ENCODE measurements at regions not wholly inside any gene's neighbourhood (a gene's known extent, or its start where the extent isn't known, plus 50 kb on each side); places are given as distances from the start of the nearest gene placed in this dataset.
"Not testable (repeated sequence)": the region's sequence is repeated elsewhere in the genome, so short reads cannot be mapped to it uniquely, and the experiment has no call there.

DNA sequence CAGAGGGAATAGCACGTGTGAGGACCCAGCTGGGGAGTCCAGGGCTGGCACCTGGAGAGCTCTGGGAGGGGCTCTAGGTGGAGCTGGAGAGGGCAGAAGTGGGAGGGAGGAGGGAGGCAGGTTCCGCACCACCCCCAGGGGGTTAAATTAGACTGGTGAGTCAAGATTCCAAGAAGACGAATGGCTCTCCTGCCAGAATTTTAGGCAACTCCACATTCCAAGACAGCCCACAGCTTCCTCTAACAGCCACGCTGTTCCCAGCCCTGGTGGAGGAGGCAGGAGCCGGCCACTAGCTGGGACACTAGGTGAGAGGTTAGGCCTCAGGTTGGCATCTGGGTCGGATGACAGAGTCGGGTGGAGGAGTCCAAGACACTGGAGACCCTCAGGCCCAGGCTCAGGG lies 60.2 kb downstream of the TFAP2C start:
- DNase-seq, result no peak

DNA sequence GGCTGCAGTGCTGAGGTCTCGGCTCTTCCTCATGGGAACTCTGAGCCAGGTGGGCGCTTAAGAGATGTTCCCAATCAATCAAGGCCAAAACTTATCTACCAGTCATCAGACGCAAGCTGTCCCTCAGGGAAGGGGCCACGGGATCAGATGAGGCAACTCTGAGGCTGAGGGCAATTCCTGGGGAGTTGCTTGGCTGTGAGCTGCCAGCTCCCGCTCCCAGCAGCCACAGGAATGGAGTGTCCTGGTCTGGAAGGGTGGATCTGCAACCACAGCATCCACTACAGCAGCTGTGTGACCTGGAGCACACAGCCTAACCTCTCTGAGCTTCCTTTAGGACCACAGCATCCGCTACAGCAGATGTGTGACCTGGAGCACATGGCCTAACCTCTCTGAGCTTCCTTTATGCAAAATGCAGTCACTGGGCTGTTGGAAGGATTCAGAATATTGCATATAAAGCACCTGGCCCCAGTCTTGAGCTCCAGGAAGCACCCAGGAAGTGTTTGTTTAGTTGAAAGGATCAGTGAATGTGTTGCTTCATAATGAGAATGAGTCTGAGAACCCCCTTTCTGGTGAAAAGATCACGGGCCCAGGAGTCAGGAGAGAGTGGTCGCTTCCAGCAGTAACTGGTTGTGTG lies 60.9 kb downstream of the TFAP2C start:
- no peak for DNase-seq

DNA sequence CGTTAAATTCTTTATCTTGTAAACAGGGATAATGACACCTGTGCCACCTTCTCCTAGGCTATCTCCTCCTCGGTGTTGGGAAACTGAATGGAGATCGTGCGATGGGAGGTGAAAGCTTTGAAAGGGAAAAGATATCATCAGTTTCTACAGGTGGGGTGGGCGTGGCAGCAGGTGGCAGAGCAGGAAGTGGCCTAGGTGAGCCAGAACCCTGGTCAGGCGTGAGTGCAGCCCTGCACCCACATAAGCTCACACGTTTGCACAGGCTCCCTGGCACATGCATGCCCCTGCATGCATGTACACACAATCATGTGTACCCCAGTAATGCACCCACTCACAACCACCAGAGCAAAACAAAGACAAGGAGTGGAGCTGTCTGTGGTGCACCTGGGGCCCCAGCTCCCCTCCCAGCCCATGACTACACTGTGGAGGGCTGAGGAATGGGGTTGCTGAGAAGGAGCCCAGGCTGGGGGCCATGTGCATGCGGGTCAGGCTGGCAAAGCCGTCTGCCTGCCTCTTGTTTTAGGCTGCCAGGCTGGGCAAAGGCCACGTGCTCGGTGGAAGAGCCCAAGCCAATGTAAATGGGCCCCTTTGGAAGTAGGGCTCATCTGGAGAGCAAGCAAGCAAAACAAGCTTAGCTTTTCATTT lies 61.5 kb downstream of the TFAP2C start:
- no peak for DNase-seq

DNA sequence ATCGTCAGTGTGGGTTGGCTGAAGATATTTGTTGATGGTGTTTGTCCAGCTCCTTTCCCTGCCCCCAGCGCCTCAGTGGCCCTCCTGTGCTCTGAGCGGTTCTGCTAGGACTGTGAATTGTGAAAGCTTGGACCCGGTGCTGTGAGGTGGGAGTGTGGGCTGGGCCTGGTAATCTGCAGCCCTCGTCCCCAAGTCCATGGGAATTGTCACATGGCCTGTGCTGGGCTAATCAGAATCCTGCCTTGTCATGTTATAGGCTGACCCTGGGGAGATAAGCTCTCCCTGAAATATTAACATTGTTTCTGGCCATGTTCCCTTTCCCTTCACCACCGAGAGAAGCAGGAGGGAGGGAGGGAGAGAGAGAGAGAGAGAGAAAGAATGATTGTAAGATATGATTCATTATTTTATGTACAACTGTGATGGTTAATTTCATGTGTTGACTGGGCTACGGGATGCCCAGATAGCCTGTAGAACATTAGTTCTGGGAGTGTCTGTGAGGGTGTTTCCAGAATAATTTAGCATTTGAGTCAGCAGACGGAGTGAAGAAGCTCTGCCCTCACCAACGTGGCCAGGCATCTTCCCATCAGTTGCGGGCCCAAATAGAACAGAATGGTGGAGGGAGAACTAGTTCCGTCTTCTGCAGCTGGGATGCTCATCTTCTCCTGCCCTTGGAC lies 62.4 kb downstream of the TFAP2C start:
- DNase-seq, result no peak

DNA sequence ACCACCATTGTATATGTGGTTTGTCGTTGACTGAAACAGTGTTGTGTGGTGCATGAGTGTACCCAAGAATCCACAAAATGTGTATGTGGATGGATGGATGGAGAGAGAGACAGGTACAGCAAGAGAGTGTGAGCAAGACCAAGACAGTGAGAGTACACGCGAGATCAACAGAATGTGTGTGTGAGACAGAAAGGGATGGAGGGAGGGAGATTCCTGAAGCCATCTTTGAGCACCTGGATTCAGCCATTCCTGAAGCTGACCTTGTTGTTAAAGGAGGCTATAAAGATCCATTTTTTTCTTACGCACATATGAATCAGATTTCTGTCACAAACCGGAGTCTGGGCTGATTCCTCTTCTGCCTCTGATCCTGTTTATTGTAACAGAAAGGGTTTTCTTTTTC lies 64.1 kb downstream of the TFAP2C start:
- no peak for DNase-seq

DNA sequence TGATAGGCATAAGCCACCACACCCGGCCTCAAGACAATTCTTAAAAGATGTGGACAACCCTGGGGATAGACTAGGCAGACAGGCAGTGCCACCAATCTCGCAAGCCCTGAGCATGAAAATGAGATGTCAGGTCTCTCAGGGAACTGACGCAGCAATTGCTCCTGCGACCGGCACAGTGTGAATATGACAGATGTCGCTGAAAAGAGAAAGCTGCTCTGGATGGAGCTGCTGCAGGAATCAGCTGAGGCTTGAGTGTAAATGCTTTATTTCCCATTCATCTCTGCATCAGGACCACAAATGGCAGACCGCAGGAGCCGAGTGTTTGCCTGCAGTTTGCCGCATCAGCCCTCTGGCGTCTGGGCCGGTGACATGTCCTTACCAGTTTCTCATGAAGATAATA lies 68.4 kb downstream of the TFAP2C start:
- DNase-seq, result no peak

DNA sequence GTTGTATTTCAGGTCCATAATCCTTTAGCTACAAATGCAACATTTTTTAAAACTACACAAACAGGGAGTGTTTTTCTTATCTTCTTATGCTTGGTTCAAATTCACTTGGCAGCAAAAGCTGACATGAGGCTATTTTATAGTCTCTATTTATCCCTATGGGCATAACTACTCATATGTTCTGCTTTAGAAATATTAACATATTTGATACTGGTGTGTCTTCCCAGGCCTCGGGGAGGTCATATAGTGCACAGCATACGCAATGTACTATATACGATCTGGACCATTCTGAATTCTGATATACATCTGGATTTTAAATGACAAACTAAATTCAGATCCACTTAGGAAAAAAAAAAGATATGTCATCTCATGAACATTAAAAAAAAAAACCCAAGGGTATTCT lies 69.2 kb downstream of the TFAP2C start:
- no peak for DNase-seq

DNA sequence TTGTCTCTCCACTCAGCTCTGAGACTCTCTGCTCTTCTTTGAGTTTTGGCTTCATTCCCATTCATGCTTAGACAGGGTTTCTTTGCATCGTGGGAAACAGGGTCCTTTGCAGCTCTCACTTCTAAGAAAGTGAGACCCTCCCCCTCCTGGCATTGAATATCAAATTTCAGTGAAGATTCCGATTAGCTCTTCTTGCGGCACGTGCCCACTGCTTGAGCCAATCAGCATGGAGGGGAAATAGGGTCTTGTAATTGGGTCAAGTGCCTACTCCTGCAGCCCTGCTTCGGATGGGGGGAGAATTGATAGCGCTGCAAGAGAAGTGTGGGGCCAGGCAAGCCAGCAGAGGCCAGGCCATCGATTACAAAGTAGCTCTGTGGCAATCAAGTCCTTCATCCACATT lies 69.6 kb downstream of the TFAP2C start:
- no peak for DNase-seq

DNA sequence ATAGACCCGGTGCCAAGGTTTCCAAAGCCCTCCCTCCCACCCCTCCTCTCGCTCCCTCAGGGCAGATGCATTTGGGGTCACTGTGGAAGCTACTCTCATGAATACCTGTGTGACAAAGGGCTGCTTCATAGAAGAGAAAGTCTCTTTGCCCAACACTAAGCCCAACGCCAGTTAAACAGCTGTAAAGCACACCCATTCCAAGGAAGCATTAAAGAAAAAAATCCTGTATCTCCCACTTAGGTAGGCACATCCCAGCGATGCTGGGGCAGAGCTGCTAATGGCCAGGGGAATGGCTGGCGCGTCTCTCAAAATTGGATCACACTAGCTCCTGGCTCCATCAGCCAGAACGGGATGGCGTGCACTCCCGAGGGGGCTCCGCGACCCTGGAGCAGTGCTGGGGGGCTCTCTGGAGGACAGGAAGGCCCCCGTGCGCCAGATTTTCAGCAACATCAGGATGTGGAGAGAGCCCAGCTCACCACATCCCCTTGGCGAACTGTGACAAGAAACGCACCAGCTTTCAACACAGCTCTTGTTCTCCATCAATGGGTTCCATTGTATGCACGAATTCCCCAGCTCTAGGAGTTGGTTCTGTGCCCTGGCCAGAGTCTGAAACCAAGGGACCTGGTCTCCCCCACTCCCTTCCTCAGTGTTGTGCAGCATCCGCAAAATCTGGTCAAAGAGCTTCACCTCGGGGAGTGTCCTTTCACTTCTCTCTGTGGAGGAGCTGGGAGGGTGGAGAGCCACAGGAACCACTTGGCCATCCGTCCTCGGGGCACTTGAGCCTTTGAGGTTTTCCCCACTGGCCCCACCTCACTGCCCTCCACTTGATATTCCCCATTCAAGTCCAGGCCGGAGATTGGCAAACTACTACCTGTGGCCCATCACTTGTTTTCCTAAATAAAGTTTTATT lies 74.1 kb downstream of the TFAP2C start:
- no peak for DNase-seq

DNA sequence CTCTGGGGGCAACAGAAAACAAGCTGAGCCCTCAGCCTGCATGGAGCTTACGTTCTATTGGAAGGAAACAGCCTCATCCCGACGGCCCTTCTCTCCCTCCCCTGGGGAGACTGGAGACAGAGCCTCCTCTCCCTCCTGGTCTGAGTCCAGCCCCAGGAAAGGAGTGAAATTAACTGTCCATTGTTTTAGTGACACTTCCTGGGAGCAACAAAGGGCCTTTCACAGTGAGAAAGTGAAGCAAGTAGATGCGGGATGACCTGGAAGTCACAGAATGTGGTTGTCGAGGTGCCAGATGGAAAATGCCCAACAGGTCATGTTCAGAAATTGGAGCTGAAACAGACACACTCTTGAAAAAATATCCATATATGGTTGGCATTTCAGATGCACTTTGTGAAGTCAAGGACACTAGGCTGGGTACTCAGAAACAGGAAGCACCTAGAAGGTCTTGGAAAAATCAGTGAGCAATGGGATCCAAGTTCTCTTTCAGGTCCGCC lies 77.8 kb downstream of the TFAP2C start:
- no peak for DNase-seq

DNA sequence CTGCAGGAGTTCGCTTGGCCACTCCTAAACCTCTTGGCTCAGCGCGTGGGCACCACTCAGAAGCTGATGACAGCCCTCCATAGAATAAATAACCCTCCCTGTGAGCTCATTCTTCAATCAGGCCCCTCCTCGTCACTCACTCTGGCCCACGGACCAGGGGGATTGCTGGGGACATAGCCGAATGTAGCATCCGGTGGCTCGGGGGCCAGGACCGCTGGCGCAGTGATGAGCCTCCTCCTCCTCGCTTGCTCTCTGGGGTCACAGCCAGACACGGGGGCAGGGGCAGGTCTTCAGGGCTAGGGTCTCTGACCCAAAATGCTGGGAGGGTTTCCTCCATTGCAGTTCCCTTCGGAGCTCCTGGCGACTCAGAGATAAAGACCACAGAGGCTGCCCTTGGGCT lies 79.9 kb downstream of the TFAP2C start:
- DNase-seq, result no peak

DNA sequence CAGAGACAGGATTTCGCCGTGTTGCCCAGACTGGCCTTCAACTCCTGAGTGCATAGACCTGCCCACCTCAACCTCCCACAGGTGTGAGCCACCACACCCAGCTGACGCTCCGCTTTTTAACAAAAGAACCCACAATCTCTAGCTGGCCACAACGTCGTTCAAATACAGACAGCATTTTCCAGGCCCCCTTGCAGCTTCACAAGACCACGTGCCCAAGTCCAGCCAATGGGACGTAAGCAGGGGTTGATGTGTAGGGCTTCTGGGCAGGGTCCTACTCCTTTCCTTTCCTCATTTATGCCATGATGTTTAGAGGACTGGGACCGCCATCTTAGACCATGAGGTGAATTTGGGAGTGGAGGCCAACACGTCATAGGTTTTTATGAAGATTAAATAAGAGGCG lies 81.0 kb downstream of the TFAP2C start:
- DNase-seq, result no peak

DNA sequence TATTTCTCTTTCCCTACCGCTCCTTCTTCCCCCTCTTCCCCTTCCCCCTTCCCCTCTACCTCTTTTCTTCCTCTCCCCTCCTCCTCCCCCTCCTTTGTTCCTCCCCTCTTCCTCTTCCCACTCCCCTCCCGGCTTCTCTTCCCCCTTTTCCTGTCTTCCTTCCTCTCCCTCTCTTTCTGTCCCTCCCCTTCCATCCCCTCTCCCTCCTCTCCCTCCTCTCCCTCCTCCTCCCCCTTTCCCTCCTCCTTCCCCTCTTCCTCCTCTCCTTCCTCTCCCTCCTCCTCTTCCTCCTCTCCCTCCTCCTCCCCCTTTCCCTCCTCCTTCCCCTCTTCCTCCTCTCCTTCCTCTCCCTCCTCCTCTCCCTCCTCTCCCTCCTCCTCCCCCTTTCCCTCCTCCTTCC lies 81.5 kb downstream of the TFAP2C start:
- DNase-seq, result not testable (repeated sequence)

DNA sequence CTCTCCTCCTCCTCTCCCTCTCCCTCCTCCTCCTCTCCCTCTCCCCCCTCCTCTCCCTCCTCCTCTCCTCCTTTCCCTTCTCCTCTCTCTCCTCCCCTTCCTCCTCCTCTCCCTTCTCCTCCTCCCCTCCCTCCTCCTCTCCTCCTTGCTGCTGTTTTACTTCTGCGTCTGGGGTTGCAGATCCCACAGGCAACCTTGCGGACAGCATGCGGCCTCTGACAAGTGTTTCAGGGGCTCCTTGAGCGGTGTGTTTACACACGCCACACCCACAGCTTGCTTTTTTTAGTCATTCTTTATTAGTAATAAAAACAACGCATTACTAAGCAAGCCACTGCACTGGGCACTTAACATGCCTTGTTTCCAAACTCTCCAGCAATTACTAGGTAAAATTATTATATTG lies 81.9 kb downstream of the TFAP2C start:
- DNase-seq, result no peak

DNA sequence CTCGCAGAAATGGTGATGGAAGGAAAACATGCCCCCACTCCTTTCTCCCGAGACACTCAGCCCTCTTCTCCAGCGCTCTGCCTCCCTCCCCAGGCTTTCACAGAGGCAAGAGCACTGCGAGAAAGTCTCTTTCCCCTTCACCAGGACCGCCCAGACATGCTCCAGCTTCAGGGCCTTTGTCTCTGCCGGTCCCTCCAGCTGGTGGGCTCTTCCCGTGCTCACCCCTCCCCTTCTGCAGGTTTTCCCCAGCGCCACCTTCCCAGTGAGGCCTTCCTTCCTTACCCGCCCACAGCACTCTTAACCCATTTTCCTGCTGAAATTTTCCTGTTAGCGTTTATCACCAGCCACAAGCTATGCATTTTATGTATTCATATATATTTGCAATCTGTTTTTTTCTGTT lies 86.2 kb downstream of the TFAP2C start:
- DNase-seq, result no peak

DNA sequence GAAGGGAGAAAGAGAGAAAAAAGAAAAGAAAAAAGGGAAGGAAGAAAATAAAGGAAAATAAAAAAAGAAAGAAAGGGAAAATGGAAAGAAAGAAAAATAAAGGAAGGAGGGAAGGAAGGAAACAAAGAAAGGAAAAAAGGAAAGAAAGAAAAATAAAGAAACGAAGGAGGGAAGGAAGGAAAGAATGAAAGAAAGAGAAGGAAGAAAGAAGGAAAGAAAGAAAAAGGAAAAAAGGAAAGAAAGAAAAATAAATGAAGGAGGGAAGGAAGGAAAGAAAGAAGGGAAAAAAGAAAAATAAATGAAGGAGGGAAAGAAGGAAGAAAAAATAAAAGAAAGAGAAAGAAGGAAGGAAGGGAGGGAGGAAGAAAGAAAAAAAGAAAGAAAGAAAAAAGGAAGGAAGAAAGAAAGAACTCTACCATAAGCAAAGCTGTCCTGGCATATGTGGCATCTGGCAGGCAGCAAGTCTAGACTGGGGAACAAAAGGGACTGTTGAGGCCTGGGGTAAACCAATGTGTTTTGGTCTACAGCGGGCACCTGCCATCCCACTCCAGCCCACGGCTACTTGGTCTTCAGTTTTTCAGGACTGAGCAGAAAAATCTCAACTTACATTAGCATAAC lies 86.9 kb downstream of the TFAP2C start:
- no peak for DNase-seq

DNA sequence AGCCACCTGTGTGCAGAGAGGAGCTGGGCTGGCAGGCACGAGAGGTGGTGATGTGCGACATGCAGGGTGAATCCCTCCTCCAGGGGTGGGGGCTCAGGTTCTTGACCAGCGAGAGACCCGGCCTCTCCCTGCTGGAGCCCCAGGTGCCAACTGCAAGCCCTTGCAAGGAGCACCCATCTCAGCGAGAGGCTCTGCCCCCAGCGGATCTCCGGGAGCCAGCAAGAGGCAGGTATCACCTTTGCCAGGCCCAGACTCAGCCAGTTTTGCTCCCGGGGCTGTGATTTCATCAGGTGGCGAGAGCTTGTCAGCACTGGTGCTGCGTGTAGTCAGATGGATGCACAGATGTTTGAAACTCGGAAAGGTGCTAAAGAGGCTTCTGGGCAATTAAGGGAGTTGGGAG lies 87.7 kb downstream of the TFAP2C start:
- DNase-seq, result no peak

DNA sequence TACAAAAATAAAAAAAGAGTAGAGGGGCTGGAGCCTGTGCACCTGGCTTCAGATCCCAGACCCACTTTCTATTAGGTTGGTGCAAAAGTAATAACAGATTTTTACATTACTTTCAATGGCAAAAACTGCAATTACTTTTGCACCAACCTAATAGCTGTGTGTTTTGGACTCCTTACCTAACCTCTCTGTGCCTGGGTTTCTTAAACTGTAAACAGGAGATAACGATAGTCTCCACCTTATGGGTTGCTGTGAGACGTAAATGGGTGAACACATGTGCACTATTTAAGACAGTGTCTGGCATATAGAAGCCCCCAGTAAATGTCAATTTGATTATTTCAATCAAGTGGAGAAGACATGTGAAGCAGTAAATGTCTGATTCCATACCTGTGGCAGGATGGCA lies 89.7 kb downstream of the TFAP2C start:
- no peak for DNase-seq

DNA sequence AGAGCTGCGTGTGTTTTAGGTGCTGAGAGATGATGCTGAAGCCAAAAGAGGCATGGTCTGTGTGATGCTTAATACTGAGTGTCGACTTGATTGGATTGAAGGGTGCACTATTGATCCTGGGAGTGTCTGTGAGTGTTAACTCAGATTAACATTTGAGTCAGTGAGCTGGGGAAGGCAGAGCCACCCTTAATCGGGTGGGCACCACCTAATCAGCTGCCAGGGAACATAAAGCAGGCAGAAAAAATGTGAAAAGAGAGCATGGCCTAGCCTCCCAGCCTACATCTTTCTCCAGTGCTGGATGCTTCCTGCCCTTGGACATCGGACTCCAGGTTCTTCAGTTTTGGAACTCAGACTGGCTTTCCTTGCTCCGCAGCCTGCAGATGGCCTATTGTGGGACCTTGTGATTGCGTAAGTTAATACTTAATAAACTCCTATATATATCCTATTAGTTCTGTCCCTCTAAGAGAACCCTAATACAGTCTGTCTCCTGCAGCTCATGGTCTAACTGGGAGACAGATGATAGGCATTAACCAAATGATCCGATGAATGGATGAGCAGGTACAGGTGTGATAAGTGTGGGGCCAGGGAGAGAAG lies 91.6 kb downstream of the TFAP2C start:
- DNase-seq, result no peak

DNA sequence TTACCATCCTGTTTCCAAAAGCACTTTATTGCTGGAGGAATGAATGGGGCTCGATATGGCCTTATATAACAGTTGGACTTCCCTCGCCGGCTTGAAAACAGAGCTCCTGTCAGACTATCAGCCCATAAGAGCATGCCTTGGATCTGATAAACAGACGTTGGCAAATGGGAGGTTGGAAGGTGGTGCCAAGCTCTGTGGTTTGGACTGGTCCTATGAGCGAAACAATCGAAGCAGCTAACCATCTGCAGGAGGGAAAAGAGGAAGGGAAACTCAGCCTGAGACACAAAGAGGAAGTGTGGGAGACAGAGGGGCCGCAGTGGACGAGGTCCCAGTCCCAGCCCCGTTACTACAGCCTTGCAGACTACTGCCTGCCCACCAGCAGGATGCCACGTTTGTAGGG lies 92.9 kb downstream of the TFAP2C start:
- DNase-seq, result peak; percentile 26

DNA sequence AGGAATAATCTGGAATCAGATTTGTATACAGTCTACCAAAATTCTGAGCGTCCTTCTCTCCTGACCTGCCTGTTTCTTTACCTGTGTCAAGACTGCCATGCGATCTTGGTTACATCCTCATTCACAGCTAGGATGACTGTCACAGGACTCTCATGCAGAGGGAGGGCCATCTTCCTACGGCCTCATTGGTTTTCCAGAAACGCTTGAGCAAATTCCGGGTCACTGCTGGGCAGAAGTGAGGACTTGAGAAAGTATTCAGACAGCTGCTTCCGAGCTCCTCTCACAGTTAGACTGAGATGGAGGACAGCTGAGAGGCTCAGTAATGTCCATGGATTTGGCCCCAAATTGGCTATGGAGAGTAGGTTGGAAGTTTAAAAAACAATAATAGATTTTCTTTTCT lies 94.2 kb downstream of the TFAP2C start:
- DNase-seq, result no peak

DNA sequence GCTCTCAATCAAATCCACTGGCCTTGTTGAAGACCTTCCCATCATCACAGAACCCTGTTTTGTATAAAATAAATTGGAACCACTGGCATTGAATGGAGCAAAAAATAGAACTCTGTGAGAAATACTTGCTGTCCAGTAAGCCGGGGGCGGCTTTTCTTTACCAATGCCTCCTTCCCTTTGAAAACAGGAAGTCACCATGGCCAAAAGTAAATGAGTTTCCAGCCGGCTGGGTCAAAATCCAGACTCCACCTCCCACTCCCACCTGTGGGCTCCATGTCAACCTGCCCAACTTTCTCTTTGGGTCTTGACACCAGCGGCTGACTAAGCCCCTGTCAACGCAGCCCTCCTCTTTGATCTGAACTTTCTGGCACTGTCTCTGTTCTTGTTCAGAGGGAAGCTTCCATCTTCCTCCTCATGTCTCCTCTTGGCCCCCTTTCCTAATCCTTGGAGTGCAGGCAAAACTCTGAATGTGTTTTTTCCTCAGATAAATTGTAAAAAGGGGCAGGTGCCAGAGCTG lies 95.2 kb downstream of the TFAP2C start:
- no peak for DNase-seq

Measured in femur (tissue), 1 donor.